ENCODE measurements at regions not wholly inside any gene's neighbourhood (a gene's known extent, or its start where the extent isn't known, plus 50 kb on each side); places are given as distances from the start of the nearest gene placed in this dataset.

DNA sequence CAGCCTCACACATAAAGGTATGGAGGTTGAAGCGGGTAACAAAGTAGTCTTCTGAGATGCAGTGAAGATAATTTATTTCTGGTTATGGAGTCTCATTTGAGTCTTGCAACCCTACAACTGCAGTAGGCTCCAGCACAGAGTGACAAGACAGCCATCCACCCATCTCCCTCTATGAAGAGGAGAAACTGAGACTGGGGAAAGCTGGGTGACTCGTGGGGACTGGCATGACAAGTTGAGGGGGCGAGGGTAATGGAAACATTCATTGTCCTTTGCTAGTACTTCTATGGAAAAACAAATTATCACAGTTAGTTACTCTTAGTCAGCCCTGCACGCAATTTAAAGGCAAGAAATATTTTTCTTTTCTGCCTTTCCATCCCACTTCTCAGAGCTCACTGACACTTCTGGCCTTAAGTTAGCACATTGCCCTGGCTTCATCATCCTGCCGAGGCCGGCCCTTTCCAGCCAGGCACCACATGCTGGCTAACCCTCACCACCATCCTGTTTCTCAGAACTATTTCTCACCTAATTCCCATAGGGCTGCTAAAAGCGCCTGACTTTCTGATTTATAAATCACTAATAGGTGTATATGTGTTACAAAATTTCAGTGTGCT, 361.1 kb downstream of the ETS1 start:
- H3K9me3 ChIP-seq (ENCODE audit: low read depth, low read length) = no peaks in the 10 kb centered on the region
- no peaks in the 10 kb centered on the region for H3K27me3 ChIP-seq (ENCODE audit: insufficient read depth, low read length)
- no peak overlapping the region for H3K4me3 ChIP-seq (ENCODE audit: low read length)
- peaks cover 12% of the 10 kb centered on the region for H3K4me1 ChIP-seq (ENCODE audit: insufficient read depth, low read length)

DNA sequence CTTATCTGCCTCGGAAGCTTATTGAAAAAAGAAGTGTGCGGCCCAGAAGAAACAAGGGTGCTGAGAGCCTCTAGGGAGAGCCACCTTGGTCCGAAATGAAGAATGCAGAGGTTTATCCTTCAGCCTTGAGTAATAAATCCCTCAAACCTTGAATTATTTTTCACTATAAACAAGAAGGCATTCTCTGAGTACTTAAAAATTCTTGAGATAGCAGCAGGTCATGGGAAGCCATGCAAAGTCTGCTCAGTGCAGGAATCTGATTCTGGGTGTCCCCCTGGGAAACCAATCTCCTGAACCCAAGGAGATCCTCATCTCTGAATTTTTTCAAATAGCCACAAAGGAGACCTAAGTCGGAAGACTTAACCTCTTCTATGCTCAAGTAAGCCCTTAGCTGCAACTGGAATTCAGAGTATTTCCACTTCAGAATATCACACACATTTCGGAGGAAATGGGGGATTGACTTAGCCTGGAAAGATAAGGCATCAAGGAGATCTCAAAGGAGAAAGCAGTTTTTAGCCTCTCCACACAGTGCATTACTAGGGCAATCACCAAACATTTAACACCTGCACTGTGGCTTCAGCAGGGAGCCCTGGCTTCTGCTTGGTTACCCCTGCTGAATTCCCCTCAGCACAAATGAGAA, 365.0 kb downstream of the ETS1 start:
- H3K4me1 ChIP-seq (ENCODE audit: insufficient read depth, low read length) = peaks cover 11% of the 10 kb centered on the region
- no peaks in the 10 kb centered on the region for H3K9me3 ChIP-seq (ENCODE audit: low read depth, low read length)

DNA sequence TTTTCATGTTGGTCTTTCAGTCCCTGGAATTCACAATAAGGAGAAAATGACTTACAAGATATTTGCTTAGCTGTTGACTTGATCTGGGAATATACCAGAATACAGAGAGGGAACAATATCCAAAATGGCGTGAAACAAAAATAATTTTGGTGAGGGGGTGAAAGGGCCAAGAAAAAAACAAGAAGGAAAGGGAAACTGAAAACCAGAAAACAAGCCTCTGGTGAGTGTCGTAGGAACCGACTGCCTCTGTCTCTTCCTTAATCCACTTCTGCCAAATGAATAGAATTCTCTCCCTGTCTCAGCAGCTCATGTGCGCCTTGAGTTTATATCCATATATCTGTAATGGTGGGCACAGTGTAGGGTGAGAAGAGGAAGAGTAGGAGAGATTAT, 367.6 kb downstream of the ETS1 start:
- H3K27me3 ChIP-seq (ENCODE audit: insufficient read depth, low read length) = no peaks in the 10 kb centered on the region

More for the DNA sequence above, 365.0 kb downstream of the ETS1 start:
- Histone ChIP-seq H3K27me3 (ENCODE audit: insufficient read depth, low read length) (no peaks in the 10 kb centered on the region), H3K4me3 (ENCODE audit: low read length) (no peak overlapping the region)

DNA sequence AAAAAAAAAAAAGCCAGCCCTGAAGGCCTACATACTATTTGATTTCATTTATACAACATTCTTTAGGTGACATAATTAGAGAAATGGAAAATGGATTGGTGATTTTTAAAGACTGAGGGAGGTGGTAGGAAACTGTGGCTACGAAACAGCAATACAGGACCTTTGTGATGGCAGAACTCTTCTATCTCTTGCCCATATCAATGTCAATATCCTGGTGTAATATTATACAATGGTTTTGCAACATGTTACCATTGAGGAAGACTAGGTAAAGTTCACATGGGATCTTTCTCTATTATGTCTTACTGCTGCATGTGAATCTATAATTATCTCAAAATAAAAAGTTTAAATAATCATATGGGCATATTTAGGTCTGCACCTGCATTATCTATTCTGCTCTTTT, 371.2 kb downstream of the ETS1 start:
- H3K9me3 ChIP-seq (ENCODE audit: low read depth, low read length) = no peaks in the 10 kb centered on the region

More for the DNA sequence above, 367.6 kb downstream of the ETS1 start:
- Histone ChIP-seq H3K4me1 (ENCODE audit: insufficient read depth, low read length) (peaks cover 11% of the 10 kb centered on the region), H3K4me3 (ENCODE audit: low read length) (no peak overlapping the region), H3K9me3 (ENCODE audit: low read depth, low read length) (no peaks in the 10 kb centered on the region)

DNA sequence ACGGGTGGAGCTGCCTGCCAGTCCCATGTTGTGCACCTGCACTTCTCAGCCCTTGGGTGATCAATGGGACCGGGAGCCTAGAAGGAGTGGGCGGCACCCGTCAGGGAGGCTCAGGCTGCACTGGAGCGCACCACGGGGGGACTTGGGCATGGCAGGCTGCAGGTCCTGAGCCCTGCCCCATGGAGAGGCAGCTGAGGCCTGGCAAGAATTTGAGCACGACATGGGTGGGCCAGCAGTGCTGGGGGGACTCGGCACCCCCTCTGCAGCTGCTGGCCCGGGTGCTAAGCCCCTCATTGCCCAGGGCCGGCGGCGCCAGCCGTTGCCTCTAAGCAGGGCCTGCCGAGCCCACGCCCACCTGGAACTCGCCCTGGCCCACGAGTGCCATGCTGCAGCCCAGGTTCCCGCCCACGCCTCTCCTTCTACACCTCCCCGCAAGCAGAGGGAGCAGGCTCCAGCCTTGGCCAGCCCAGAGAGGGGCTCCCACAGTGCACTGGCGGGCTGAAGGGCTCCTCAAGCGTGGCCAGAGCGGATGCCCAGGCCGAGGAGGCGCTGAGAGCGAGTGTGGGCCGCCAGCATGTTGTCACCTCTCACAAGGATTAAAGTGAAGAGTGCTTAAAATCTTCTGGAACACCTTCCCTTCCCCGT, 372.0 kb downstream of the ETS1 start:
- Histone ChIP-seq H3K27me3 (ENCODE audit: insufficient read depth, low read length) (no peaks in the 10 kb centered on the region), H3K9me3 (ENCODE audit: low read depth, low read length) (no peaks in the 10 kb centered on the region), H3K4me1 (ENCODE audit: insufficient read depth, low read length) (peaks cover 11% of the 10 kb centered on the region), H3K4me3 (ENCODE audit: low read length) (no peak overlapping the region)

More for the DNA sequence above, 371.2 kb downstream of the ETS1 start:
- Histone ChIP-seq H3K4me1 (ENCODE audit: insufficient read depth, low read length) (peaks cover 11% of the 10 kb centered on the region), H3K27me3 (ENCODE audit: insufficient read depth, low read length) (no peaks in the 10 kb centered on the region), H3K4me3 (ENCODE audit: low read length) (no peak overlapping the region)

DNA sequence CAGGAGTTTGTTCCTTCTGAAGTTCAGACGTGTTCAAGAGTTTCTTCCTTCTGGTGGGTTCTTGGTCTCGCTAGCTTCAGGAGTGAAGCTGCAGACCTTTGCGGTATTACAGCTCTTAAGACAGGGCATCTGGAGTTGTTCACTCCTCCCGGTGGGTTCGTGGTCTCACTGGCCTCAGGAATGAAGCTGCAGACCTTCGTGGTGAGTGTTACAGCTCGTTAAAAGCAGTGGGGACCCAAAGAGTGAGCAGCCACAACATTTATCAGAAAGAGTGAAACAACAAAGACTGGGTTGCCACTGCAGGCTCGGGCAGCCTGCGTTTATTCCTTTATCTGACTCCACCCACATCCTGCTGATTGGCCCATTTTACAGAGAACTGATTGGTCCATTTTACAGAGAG, 373.1 kb downstream of the ETS1 start:
- no peaks in the 10 kb centered on the region for H3K9me3 ChIP-seq (ENCODE audit: low read depth, low read length)
- H3K4me3 ChIP-seq (ENCODE audit: low read length) = no peak overlapping the region
- H3K27me3 ChIP-seq (ENCODE audit: insufficient read depth, low read length) = no peaks in the 10 kb centered on the region
- peaks cover 4% of the 10 kb centered on the region for H3K4me1 ChIP-seq (ENCODE audit: insufficient read depth, low read length)

DNA sequence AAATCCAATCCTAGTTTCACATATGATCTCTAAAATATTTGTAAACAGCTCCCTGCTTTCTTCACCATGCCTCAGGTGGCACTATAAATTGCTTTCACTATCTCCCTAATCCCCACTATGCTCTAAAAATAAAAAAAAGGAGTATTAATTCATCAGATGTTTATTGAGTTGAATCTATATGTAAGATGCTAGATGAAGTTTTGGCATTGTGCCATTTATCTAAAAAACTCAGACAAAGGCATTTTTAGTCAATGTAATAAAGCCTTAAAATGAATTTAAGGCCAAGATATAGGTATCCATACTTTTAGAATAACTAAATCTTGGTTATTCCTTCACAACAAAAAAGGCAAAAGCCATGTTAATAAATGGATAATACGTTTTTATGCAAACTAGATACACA, 373.9 kb downstream of the ETS1 start:
- no peaks in the 10 kb centered on the region for H3K4me1 ChIP-seq (ENCODE audit: insufficient read depth, low read length)
- no peak overlapping the region for H3K4me3 ChIP-seq (ENCODE audit: low read length)
- H3K27me3 ChIP-seq (ENCODE audit: insufficient read depth, low read length) = no peaks in the 10 kb centered on the region
- no peaks in the 10 kb centered on the region for H3K9me3 ChIP-seq (ENCODE audit: low read depth, low read length)

DNA sequence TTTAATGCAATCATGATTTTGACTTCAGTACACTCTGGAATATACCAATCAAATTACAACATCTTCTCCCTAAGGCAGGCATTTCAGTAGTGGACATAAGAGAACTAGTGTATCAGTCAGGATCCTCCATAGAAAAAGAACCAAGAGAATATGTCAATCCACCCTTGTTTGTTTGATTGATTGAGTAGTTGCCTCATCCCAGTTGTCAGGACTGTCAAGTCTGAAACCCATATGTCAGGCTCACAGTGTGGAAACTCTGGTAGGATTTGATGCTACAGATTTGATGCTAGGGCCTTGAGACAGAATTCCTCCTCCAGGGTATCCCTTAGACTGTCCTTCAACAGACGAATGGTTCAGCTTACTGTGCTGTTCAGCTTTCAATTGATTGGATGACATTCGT, 375.0 kb downstream of the ETS1 start:
- no peak overlapping the region for H3K4me3 ChIP-seq (ENCODE audit: low read length)
- no peaks in the 10 kb centered on the region for H3K9me3 ChIP-seq (ENCODE audit: low read depth, low read length)
- H3K4me1 ChIP-seq (ENCODE audit: insufficient read depth, low read length) = no peaks in the 10 kb centered on the region
- H3K27me3 ChIP-seq (ENCODE audit: insufficient read depth, low read length) = no peaks in the 10 kb centered on the region

DNA sequence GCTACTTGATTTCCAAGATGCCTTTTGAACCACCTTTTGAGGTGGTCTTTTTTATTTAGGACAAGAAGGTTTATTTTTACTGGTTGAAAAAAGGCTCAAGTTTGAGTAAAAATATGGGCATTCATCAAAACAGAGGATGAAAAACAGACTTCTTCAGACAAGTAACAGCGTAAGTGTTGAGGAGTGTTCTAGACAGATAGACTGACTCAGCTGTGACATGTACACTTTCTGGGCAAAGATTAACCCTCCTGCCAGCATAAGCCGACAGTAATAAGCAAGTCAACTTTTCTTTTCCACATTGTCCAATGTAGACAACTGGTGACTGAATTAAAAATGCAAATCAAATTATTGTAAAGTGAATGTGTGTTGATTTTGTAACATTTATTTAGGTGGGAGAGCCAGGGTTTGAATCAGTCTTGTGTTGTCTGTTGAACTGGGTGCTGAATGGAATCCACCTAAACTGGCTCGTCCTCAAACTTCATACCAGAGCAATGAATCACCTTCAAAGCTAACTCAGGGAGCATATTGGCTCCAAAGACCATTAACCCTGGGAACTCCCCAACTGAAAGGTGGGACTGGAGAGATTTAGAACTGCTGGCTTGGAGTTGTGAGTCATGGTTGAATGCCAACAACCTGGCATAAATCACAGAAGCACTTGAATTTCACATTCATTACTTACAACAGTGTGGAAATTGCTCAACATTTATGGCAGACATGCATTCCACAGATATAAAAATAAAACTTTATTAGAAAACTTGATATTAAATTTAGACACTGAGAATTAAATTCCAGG, 377.0 kb downstream of the ETS1 start:
- Histone ChIP-seq H3K4me1 (ENCODE audit: insufficient read depth, low read length) (no peaks in the 10 kb centered on the region), H3K4me3 (ENCODE audit: low read length) (no peak overlapping the region), H3K9me3 (ENCODE audit: low read depth, low read length) (no peaks in the 10 kb centered on the region), H3K27me3 (ENCODE audit: insufficient read depth, low read length) (no peaks in the 10 kb centered on the region)

DNA sequence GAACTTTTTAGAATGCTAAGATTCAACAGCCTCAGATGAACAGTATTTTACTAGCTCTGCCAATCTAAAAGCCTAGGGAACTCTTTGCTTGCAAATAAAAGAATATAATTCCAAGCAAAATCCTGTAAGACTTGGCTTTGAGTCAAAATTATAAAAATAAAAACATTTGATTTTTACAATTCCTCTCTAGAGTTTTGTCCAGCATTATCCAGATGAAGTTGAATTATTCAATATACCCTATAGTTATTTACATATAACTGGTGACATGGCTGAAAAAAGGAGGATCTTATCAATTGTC, 378.3 kb downstream of the ETS1 start:
- Histone ChIP-seq H3K4me3 (ENCODE audit: low read length) (no peak overlapping the region), H3K4me1 (ENCODE audit: insufficient read depth, low read length) (no peaks in the 10 kb centered on the region), H3K9me3 (ENCODE audit: low read depth, low read length) (no peaks in the 10 kb centered on the region), H3K27me3 (ENCODE audit: insufficient read depth, low read length) (no peaks in the 10 kb centered on the region)

DNA sequence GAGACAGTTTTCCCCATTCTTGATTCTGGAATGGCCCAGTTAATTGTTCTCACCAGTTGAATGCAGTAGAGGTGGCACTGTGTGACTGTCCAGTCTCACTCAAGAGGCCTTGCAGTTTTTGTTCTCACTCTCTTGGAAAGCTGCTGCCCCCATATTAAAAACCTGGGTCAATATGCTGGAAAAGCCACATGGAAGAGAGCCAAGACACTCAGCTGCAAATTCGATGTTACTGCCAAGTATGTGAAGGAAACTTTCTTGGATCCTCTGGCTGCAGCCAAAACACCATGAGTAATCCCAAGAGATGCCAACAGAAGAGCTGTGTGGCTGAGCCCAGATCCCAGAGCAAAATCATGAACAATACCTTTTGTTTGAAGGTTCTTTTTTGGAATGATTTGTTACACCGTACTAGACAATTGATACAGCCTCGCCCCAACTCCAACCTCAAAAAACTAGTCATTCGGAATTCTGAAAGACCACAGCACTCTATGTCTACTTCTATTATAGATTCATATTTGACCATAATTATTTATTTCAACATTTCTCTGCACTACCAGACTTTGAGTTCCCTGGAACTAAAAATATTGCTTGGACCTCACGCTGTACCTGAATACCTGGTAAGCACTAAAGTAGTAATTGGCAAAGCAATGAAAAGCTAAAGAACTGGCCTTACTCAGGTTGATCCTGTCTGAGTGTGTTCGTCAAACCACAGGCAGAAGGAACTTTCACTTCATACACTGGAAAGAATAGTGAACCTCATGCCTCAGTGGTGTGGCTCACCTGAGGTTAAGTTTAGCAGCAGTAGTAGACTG, 378.8 kb downstream of the ETS1 start:
- Histone ChIP-seq H3K27me3 (ENCODE audit: insufficient read depth, low read length) (no peaks in the 10 kb centered on the region), H3K4me3 (ENCODE audit: low read length) (no peak overlapping the region), H3K4me1 (ENCODE audit: insufficient read depth, low read length) (no peaks in the 10 kb centered on the region), H3K9me3 (ENCODE audit: low read depth, low read length) (no peaks in the 10 kb centered on the region)

DNA sequence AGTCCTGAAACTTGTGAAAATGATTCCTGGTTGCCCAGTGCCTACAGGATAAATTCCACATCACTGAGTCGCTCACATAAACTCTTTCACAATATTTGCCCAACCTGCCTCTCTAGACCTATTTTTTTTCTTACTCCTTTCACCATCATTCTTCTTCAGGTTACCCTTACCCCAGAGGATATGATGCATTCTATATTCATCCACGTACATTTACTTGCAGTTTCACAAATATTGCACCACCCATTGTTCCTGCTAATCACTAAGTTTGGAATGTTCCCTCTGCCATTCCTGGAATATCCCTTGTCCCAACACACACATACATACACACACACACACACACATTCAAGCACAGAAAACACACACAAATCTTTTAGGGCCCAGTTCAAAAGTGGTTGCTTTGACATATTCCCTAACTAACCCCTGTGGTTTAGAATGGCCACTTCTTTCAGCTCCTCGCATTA, 379.5 kb downstream of the ETS1 start:
- Histone ChIP-seq H3K4me1 (ENCODE audit: insufficient read depth, low read length) (no peaks in the 10 kb centered on the region), H3K4me3 (ENCODE audit: low read length) (no peak overlapping the region), H3K27me3 (ENCODE audit: insufficient read depth, low read length) (no peaks in the 10 kb centered on the region), H3K9me3 (ENCODE audit: low read depth, low read length) (no peaks in the 10 kb centered on the region)

DNA sequence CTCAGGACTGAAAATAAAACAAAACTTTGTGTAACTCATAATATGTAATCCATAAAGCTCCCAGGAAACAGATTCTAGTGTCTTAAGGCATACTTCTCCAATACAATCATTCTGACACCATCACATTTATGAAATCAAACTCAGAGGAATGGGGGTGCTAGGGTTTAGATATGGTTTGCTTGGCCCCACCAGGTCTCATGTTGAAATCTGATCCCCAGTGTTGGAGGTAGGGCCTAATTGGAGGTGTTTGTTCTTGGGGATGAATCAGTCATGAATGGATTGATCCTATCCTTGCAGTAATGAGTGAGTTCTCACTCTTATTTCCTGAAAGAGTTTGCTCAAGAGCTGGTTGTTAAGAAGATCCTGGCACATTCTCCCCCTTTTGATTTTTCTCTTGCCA, 380.9 kb downstream of the ETS1 start:
- Histone ChIP-seq H3K27me3 (ENCODE audit: insufficient read depth, low read length) (no peaks in the 10 kb centered on the region), H3K9me3 (ENCODE audit: low read depth, low read length) (no peaks in the 10 kb centered on the region), H3K4me1 (ENCODE audit: insufficient read depth, low read length) (no peaks in the 10 kb centered on the region), H3K4me3 (ENCODE audit: low read length) (no peak overlapping the region)

DNA sequence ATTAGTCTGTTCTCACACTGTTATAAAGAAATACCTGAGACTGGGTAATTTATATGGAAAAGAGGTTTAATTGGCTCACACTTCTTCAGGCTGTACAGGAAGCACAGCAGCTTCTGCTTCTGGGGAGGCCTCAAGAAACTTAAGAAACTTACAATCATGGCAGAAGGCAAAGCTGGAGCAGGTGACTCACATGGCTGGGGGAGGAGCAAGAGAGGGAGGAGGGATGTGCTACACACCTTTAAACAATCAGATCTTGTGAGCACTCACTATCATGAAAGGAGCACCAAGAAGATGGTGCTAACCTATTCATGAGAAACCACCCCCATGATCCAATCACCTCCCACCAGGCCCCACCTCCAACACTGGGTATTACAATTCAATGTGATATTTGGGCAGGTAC, 381.6 kb downstream of the ETS1 start:
- Histone ChIP-seq H3K4me3 (ENCODE audit: low read length) (no peak overlapping the region), H3K9me3 (ENCODE audit: low read depth, low read length) (no peaks in the 10 kb centered on the region), H3K4me1 (ENCODE audit: insufficient read depth, low read length) (no peaks in the 10 kb centered on the region), H3K27me3 (ENCODE audit: insufficient read depth, low read length) (no peaks in the 10 kb centered on the region)

DNA sequence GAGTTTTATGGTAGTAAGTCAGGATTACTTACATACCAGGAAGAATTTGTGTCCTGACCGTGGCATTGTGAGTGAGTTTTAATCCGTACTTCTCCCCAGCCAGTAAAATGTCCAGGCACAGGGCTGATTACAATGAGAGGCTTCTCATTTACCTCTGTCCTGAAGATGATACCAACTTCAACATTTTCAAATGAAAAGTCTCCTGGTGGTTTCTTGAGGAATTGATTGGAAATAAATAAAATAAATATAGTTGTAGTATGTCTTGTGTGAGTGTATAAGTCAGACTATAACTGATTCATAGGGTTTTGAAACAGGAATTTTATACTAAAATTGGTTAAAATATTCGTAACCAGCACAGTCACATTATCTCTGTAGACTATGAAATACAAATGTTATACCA, 382.5 kb downstream of the ETS1 start:
- H3K4me1 ChIP-seq (ENCODE audit: insufficient read depth, low read length) = peaks cover 4% of the 10 kb centered on the region
- H3K4me3 ChIP-seq (ENCODE audit: low read length) = no peak overlapping the region
- no peaks in the 10 kb centered on the region for H3K27me3 ChIP-seq (ENCODE audit: insufficient read depth, low read length)
- H3K9me3 ChIP-seq (ENCODE audit: low read depth, low read length) = no peaks in the 10 kb centered on the region

Measured in mononuclear cell (primary cell).